Nephron (organoid): ENCODE measurements at regions not wholly inside any gene's neighbourhood (a gene's known extent, or its start where the extent isn't known, plus 50 kb on each side); places are given as distances from the start of the nearest gene placed in this dataset.

ENCODE experiments used
- H3K27ac Mint-ChIP-seq, 3 experiments: 2 replicates each; pipeline ENCODE4 v1.8.0; 2020; ENCODE audit warnings: mixed read lengths in 3 of 3, mild to moderate bottlenecking in 2 of 3, moderate library complexity in 1 of 3
- H3K27me3 Mint-ChIP-seq: 2 replicates; pipeline ENCODE4 v1.8.0; 2021; ENCODE audit warnings: low read depth, mild to moderate bottlenecking, moderate library complexity, mixed read lengths
- H3K36me3 Mint-ChIP-seq: 2 replicates; pipeline ENCODE4 v1.8.0; 2020; ENCODE audit warnings: low read depth, mixed read lengths
- H3K4me1 Mint-ChIP-seq: 2 replicates; pipeline ENCODE4 v1.8.0; 2020; ENCODE audit warnings: mixed read lengths
- H3K4me3 Mint-ChIP-seq, 3 experiments: 2 replicates each; pipeline ENCODE4 v1.8.0; 2020; ENCODE audit warnings: mild to moderate bottlenecking in 3 of 3, mixed read lengths in 3 of 3, moderate library complexity in 2 of 3
- H3K9me3 Mint-ChIP-seq: 2 replicates; pipeline ENCODE4 v1.8.0; 2020; ENCODE audit warnings: mixed read lengths
- CTCF ChIP-seq, 3 experiments: fragments of 200-600 bp; sonication (generic); IDR thresholded peaks; one replicate each; pipeline ENCODE4 v1.5.0; 2021; ENCODE audit warnings: antibody characterized with exemption in 3 of 3; ENCODE audit not compliant: unreplicated experiment in 3 of 3

GRCh38 chr13:85616275-85616674 is 182.9 kb downstream of the SLITRK6 start:
- no peak for TF ChIP-seq CTCF (IDR thresholded peaks at IDR 0.05; ENCODE audit: unreplicated experiment in 3 of 3)
- no peak overlapping the region for H3K27ac Mint-ChIP-seq
- H3K27me3 Mint-ChIP-seq, result no peaks in the 10 kb centered on the region
- H3K9me3 Mint-ChIP-seq, result peaks cover 3% of the 10 kb centered on the region
- no peaks in the 10 kb centered on the region for H3K4me1 Mint-ChIP-seq
- H3K36me3 Mint-ChIP-seq, result no peaks in the 10 kb centered on the region
- H3K4me3 Mint-ChIP-seq, result no peak overlapping the region

- Mint-ChIP-seq H3K4me3 (no peak overlapping the region), H3K9me3 (peaks cover 3% of the 10 kb centered on the region), H3K27ac (no peak overlapping the region), H3K36me3 (no peaks in the 10 kb centered on the region), H3K27me3 (no peaks in the 10 kb centered on the region), H3K4me1 (no peaks in the 10 kb centered on the region)
- no peak for TF ChIP-seq CTCF (IDR thresholded peaks at IDR 0.05; ENCODE audit: unreplicated experiment in 3 of 3)
Observed at GRCh38 chr13:85615031-85615430, 184.2 kb downstream of the SLITRK6 start.

- Mint-ChIP-seq H3K36me3 (no peaks in the 10 kb centered on the region), H3K27ac (no peak overlapping the region), H3K9me3 (no peaks in the 10 kb centered on the region), H3K4me3 (no peak overlapping the region), H3K27me3 (no peaks in the 10 kb centered on the region), H3K4me1 (no peaks in the 10 kb centered on the region)
- no peak for TF ChIP-seq CTCF (IDR thresholded peaks at IDR 0.05; ENCODE audit: unreplicated experiment in 3 of 3)
Observed at GRCh38 chr13:85610024-85610423, 189.2 kb downstream of the SLITRK6 start.

- no peaks in the 10 kb centered on the region for H3K9me3 Mint-ChIP-seq
- no peaks in the 10 kb centered on the region for H3K36me3 Mint-ChIP-seq
- no peaks in the 10 kb centered on the region for H3K27me3 Mint-ChIP-seq
- no peaks in the 10 kb centered on the region for H3K4me1 Mint-ChIP-seq
- no peak for TF ChIP-seq CTCF (IDR thresholded peaks at IDR 0.05; ENCODE audit: unreplicated experiment in 3 of 3)
- no peak overlapping the region for H3K27ac Mint-ChIP-seq
- H3K4me3 Mint-ChIP-seq, result no peak overlapping the region
Observed at GRCh38 chr13:85608255-85608829, 190.9 kb downstream of the SLITRK6 start.

GRCh38 chr13:85603735-85604134 is 195.5 kb downstream of the SLITRK6 start:
- Mint-ChIP-seq H3K4me3 (no peak overlapping the region), H3K36me3 (no peaks in the 10 kb centered on the region), H3K27me3 (no peaks in the 10 kb centered on the region), H3K27ac (no peak overlapping the region), H3K9me3 (peaks cover 3% of the 10 kb centered on the region), H3K4me1 (no peaks in the 10 kb centered on the region)
- TF ChIP-seq CTCF (IDR thresholded peaks at IDR 0.05; ENCODE audit: unreplicated experiment in 3 of 3), result no peak

GRCh38 chr13:85601526-85601925 is 197.7 kb downstream of the SLITRK6 start:
- Mint-ChIP-seq H3K4me1 (no peaks in the 10 kb centered on the region), H3K27ac (no peak overlapping the region), H3K9me3 (peaks cover 3% of the 10 kb centered on the region), H3K36me3 (no peaks in the 10 kb centered on the region), H3K4me3 (no peak overlapping the region), H3K27me3 (no peaks in the 10 kb centered on the region)
- TF ChIP-seq CTCF (IDR thresholded peaks at IDR 0.05; ENCODE audit: unreplicated experiment in 3 of 3), result no peak
